HG03139 (cell line): ENCODE measurements at regions not wholly inside any gene's neighbourhood (a gene's known extent, or its start where the extent isn't known, plus 50 kb on each side); places are given as distances from the start of the nearest gene placed in this dataset.
"Not testable (repeated sequence)": the region's sequence is repeated elsewhere in the genome, so short reads cannot be mapped to it uniquely, and the experiment has no call there.

Experiments
- ATAC-seq: cut with Tn5 transposase; IDR thresholded peaks from one replicate; pipeline ENCODE4 v1.9.1; 2021; ENCODE audit not compliant: unreplicated experiment

DNA sequence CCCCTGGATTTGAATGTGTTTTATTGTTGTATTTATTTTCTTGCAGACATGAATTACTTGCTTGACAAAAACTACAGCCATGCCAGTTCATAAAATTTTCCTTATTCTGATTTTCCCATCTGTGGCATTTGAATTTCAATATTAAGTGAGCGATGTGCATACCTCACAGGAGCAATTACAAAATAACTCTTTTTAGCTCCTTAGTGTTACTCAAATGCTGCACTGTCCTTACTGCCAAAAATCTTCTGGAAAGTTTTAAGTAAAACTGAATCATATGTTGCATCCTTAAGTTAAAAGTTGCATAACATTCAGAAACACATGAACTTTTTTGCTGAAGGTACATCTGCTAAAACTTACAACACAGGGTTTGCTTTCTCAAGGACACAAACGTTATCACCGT lies 120.1 kb downstream of the OR4M2 start:
- ATAC-seq, result not testable (repeated sequence)

DNA sequence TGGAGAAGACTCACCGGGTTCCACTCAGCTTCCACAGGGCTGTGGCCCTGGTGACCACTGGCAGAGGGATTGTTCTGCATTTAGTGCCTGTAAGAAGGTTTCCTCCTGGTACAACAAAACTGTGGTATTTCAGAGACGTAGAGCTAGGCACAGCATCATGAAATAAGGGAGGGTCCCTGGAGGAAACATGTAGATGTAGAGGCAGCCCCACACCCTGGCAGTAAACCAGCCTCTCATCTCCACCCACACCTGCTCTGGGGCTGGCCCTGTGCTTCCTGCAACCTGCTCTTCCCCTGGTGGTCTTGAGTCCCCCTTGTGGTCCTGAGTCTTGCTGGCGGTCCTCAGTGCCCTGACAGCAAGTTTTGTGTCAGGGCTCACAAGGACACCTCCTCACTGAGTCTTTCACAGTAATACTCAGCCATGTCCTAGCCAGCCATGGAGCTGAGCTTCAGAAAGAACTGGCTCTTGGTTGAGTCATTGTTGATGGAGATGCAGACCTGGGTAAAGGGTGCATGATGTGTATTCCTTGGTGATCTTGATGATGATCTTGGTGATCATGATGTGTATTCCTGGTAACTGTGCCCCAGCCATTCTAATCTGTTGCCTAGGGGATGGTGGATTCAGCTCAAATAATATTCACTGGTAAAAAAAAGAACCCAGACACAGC lies 121.8 kb downstream of the OR4M2 start:
- not testable (repeated sequence) for ATAC-seq

DNA sequence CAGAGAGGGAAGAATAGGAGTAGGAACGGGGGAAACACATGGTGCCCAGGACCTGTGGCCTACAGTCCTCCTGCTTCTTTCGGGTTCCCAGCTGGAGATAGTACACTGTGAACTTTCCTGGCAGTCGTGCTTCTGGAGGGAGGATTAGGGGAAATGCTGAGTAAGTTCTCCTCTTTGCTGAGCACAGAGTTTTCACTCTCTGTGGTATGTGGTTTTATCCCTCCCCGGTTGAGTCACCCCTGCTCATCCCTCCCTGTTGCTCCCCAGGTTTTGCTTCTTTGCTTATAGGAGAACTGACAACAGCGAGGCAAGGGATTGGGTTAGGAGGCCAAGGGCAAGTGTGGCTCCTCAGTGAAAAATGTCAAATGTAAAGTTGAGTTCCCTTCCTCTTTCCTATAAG lies 122.9 kb downstream of the OR4M2 start:
- ATAC-seq, result not testable (repeated sequence)

DNA sequence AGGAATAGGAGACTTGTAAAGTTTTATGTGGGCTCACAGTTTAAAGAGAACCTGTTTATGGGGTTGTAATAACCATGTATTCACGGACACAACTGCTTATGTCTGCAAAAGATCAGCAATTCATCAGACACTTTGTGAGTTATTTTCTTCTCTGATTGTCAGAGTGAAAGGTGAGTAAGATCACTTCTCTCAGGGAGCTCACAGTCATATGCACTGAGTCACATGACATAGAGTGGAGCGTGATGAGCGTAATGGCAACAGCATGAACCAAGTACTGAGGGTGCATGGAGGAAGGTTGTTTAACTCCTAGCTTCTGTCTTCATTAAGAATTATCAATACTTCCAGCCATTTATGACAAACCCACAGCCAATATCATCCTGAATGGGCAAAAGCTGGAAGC lies 128.8 kb downstream of the OR4M2 start:
- ATAC-seq, result not testable (repeated sequence)

DNA sequence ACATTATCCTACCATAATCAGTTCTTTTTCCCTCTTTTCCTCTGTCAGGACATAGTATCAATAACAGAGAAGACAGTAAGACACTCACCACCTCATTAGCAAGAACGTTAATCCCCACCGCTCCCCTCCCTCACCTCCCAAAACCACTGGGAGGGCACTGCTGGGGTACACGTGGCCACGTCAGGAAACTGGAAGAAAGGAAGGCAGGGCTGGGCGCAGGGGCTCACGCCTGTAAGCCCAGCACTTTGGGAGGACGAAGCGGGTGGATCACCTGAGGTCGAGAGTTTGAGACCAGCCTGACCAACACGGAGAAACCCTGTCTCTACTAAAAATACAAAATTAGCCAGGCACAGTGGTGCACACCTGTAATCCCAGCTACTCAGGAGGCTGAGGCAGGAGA lies 142.3 kb downstream of the OR4M2 start:
- not testable (repeated sequence) for ATAC-seq

DNA sequence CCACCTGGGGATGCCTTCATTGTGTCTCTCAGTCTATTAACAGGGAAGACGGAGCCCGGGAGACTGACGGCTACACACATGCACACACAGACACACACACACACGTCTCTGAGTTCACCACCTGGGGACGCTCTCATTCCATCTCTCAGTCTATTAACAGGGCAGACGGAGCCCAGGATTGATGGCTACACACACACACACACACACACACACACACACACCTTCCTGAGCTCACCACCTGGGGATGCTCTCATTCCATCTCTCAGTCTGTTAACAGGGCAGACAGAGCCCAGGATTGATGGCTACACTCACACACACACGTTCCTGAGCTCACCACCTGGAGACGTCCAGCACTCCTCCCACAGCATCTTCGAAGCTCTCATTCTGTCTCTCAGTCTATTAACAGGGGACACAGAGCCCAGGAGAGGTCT lies 143.9 kb downstream of the OR4M2 start:
- ATAC-seq, result no peak

DNA sequence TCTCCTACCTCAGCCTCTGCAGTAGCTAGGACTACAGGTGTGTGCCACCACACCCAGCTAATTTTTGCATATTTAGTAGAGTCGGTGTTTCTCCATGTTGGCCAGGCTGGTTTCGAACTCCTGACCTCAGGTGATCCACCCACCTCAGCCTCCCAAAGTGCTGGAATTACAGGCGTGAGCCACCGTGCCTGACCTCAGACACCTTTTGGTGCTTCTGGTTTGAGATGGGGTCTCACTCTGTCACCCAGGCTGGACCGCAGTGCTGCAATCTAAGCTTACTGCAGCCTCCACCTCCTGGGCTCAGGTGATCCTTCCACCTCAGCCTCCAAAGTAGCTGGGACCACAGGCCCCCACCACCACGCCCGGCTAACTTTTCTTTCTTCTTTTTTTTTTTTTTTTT lies 144.6 kb downstream of the OR4M2 start:
- not testable (repeated sequence) for ATAC-seq

DNA sequence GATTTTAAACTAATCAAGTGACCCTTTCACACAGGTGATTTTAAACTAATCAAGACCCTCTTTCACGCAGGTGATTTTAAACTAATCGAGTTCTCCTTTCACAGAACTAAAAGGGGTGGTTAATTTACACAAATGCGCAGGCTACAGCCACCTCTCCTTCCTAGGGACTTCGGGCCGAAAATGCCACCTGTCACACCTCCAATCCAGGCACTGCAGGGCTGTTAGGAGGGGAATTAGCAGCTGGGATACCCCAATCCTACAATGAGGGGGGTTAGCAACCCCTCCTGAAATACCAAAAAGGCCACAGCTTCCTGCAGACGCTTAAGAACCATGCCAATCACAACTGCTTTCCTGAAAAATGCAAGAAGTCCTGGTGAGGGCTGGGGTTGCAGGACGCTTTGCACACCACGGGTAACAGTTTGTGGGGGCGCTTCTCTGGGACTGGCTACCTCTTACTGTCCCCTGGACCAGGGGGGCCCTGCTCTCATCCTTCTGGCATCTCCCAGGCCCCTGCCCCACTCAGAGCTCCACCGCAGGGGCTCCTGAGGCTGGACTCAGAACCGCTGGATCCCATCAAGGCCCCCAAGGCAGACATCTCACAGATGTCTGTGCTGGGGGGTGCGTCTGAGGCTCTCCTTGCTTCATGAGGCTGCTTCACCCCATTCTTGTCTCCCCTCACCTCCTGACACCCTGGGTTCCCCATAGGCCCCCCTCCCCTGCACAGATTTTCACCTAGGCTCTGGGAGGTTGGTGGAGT lies 145.9 kb downstream of the OR4M2 start:
- ATAC-seq, result no peak

DNA sequence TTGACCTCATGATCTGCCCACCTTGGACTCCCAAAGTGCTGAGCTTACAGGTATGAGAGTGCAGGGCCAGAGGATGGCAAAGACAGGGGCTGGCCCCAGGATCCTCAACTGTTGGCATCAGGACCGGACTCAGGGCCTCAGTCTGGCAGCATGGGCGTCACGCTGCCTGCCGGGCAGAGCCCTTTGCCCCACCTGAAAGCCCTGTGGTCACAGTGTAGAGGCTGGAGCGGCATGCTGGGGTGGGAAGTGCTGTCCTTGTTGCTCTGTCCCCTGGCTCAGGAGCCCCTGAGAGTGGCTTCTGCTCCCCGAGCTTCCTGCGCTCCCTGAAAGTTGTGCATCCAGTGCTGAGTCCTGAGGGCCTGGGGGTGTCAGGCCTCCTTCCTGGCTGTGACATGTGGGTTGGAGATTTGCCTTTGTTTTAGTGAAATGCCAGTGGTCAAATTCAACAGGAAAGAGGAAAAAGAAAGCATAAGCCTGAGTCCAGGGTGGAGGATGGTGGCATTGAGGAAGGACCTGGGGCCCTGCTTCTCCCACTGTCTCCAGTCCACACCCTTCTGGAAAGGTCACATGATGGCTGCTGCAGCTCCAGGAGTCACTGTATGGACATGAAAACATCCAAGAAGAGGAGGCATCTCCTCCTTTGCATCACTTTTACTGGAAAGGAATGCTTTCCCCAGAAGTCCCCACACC lies 147.2 kb downstream of the OR4M2 start:
- no peak for ATAC-seq

DNA sequence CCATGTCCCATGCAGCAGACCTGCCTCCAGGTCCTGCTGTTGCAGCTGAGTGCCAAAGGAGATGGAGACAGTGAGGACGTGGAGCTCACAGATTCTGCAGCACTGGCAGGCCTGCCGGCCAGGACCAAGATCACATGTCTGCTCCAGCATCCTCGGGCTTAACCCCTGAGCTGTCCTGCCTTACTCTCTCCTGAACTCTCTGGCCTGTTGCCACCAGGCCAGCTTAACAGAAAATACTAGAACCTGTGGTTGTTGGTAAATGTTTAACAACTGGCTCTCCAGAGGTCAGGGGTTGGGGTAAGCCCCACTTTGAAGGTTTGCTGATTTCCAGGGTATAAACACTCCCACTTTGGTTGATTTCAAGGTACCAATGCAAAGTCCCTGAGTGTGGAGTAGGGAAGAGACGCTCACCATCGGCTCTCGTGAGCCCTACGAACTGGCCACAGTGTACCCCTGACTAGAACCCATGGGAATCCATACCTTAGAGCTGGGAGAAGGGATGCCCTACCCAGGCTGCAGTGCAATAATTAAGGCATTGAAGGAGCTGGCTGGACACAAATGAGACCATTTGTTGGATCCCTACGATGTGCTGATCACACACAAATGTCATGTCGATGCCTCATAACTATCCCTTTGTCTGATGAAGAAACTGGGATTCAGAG lies 147.9 kb downstream of the OR4M2 start:
- ATAC-seq, result no peak

DNA sequence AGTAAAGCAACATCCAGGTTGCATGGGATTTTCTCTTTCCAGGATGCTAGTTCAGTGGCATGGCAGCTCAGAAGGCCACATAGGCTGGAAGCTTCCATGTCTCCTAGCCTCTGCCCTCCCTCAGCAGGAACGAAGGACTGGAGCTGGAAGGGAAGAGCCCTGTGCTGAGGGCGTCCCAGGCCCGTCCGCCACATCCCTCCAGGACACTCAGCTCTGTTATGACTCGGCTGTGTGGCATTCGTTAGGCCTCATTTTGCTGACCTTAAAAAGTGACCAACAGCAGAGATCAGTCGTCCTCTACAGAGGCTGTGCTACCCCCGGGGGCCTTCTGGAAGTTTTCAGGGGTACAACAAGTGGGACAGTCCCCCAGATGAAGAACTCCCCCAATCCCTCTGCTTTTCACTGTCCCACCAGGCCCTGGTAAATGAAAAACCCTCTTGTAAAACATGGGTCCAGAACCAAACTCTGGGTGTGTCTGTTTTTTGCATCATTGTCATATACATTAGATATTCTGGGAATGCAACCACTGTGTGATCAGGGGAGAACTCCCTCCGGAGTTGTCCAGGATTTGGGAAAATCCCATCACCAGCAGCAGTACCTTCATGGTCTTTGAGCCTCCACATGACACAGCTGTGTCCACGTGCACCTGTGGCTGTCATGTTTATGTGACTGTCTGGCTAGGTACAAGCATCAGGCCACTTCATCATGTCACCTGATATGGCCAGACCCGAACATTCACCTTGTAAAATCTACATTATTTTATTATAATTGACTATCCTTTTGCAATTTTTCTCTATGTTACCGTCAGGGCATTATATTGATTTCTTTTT lies 149.9 kb downstream of the OR4M2 start:
- no peak for ATAC-seq

DNA sequence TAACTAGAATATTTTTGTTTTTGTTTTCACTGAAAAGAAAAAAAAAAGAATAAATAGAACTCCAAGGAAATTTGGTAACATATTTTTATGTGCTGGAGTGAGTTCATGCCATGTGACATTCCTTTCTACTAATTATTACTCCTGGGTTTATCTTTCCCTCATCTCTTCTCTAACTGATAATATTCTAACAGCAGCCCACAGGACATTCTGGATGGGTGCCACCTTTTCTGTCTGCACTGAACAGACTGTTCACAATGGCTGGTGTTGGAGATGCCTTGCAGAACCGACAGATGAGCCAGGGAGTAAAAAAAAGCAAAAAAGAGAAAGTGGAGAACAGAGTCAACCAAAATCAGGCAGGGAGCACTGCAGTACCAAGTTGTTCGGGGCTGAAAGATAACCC lies 151.3 kb downstream of the OR4M2 start:
- no peak for ATAC-seq

DNA sequence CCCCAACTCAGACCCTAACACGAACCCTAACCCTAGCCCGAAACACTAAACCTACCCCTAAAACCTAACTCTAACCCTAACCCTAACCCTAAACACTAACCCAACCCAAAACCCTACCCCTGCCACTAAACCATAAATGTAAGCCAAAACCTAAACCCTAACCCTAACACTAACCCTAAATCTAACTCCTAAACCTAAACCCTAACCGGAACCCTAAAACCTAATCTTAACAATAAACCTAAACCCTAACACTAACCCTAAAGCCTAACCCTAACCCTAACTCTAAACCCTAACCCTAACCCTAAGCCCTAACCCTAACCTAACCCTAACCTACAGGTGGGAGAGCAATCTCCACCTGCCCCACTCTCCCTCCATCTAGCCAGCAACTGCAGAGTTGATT lies 152.3 kb downstream of the OR4M2 start:
- ATAC-seq, result no peak

DNA sequence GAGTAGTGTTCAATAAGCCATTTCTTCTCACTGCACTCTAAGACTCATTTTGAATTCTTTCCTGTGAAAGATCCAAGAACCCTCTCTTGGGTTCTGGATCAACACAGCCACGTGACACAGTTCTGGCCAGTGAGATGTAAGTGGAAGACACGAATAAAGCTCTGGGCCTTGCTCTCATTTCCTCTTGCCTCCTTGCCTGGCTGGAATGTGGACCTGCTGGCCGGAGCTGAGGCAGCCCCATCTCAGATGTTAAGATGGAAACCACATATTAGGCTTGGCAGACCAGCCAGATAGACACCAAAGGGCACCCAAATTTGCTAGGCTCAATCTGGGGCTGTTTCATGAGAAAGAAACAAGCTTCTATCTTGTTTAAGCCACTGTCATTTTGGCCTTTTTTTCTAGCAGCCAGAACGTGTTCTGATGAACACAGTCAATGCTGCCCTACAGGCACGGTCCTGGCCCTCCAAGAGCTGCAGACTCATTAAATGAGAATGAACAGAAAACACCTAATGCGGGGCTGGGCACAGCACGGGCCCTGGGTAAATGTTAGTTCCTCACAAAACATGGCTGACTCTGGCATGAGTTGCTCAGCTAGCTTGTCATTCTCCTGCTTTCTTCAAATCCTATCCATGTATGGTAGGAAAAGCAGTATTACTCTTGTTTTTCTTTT lies 155.1 kb downstream of the OR4M2 start:
- not testable (repeated sequence) for ATAC-seq

DNA sequence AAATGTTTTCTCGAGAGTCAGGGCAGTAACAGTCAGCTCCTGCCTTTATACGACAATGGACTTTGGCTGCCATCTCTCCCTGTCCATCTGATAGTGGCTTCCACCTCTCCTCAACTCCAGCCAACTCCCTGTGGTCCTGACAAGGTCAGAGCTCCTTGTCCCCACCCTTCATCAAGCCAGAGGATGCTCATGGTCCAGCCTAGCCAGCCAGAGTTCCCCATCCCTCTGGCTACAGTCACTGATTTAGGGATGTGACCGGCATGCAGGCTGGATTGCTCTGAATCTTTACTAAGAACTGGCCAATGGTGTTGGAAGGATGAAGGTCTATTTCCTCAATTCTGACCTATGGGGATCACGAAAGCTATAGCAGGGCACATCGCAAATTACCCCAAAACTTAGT lies 156.1 kb downstream of the OR4M2 start:
- ATAC-seq, result no peak

DNA sequence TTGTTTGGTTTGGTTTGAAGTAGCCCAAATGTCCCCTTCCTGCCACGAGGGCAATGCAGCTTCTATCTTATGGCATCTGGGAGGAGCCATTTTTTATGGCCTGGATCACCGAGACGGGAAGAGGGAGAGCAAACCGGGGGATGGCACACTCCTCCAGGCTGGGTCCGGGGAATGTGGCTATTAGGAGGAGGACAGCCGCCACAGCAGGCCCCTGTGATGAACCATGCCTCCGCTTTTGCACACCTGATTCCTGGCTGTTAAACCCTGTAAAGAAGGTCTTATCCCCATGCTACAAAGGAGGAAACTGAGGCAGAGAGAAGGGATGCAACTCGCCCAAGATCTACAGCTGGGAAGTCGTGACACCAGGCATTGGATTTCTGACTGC lies 157.6 kb downstream of the OR4M2 start:
- ATAC-seq, result no peak

DNA sequence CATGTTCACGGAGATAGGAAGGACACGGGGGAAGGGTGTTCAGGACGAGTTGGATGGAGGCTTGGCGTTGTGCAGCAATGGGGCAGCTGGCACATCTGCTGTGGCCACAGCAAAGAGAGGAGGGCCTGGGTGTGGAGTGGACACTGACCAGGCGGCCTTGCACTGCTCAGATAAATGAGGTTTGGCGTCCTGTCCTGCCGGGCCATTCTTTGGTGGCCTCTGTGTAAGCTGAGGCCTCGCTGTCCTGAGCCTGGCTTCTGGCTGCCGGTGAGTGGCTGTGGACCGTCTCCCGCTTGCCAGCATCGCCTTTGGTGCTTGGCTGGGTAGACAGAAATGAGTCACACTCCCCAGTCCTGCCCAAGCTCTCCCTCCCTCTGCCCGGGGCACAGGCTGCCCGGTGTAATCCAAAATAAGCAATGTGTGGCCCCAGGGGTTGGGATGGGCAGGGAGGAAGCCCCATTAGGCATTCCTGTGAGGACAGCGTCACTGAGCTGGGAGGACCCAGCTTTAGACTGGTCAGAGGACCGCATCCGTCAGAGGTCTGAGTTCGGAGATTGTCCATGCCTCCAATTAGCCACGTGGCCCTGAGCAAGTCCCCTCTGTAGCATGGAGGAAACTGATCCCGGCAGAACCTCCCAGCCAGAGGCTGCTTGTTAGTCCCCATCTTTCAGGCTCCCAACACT lies 158.1 kb downstream of the OR4M2 start:
- ATAC-seq, result not testable (repeated sequence)

DNA sequence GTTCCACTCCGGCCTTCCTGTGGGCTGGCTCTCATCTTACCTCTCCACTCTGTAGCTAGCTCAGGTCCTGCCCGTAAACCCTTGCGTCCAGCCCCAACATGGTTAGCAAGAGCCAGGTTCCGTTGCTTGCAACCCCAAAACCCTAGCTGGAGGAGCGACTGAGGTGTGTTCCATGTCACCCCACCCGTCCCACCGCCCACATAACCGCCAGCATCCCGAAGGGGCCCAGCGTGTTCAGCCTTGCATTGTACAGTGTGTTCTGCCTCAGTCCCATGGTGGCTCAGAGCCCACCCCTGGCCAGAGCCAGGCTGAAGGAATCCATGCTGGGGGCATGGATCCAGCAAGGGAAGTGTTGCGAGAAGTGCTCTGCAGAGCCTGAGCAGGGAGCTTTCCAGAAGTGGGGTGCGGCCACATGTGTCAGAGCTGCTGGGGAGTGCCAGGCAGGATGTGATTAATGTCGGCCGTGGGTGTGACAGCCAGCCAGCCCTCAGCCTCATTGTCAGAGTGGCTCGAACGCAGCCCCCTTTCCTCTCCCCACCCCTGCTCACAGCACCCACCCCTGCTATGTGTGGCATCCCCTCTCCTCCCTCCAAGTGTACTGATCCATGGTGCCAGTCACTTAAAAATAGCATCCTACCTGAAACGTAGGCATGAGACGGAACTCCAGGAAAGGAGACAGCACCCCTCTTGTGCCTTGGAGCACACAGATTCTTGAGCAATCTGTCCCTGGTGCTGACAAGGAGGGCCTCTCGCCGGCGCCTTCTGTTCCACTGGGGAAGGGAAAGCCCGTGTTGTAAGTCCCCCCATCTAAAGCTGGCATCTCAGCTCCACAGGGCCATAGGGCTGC lies 158.9 kb downstream of the OR4M2 start:
- ATAC-seq, result not testable (repeated sequence)

DNA sequence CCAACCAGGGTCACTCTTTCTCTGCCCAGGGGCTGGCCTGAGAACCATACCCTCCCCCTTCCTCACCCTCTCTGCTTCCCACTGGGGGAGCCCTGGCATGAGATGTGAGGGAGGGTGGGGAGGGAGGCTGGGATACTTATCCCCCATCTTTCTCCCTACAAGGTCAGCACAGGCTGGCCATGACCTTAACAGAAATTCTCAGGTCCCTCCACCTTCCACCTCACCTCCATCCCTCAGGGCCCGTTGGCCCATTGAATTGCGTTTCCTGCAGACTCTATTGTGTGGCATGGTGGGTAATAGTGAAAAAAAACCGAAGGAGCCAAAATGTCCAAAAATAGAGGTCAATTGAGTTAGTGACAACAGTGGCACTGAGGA lies 159.5 kb downstream of the OR4M2 start:
- no peak for ATAC-seq
